ENCODE measurements at regions not wholly inside any gene's neighbourhood (a gene's known extent, or its start where the extent isn't known, plus 50 kb on each side); places are given as distances from the start of the nearest gene placed in this dataset.

GRCh38 chr6:76682842-76683241, 610.4 kb upstream of the IMPG1 start:
- no peaks in the 10 kb centered on the region for H3K27me3 Mint-ChIP-seq
- no peak overlapping the region for H3K4me3 Mint-ChIP-seq
- H3K27ac Mint-ChIP-seq: no peak overlapping the region
- no peaks in the 10 kb centered on the region for H3K4me1 Mint-ChIP-seq
- no peaks in the 10 kb centered on the region for H3K36me3 Mint-ChIP-seq (ENCODE audit: low read depth)
- DNase-seq: no peak
- peaks cover under 1% of the 10 kb centered on the region for H3K9me3 Mint-ChIP-seq
- intact Hi-C loops (cut with micrococcal nuclease): no loop called here

- Mint-ChIP-seq H3K4me1 (no peaks in the 10 kb centered on the region), H3K36me3 (ENCODE audit: low read depth) (no peaks in the 10 kb centered on the region), H3K27ac (no peak overlapping the region), H3K4me3 (no peak overlapping the region), H3K9me3 (no peaks in the 10 kb centered on the region), H3K27me3 (no peaks in the 10 kb centered on the region)
- intact Hi-C loops (cut with micrococcal nuclease): no loop called here
- no peak for DNase-seq
Measured at GRCh38 chr6:76681781-76682180, 609.3 kb upstream of the IMPG1 start.

- Mint-ChIP-seq H3K4me1 (no peaks in the 10 kb centered on the region), H3K27me3 (no peaks in the 10 kb centered on the region), H3K4me3 (no peak overlapping the region), H3K27ac (no peak overlapping the region), H3K36me3 (ENCODE audit: low read depth) (no peaks in the 10 kb centered on the region), H3K9me3 (no peaks in the 10 kb centered on the region)
- intact Hi-C loops (cut with micrococcal nuclease): no loop called here
- DNase-seq: no peak
Measured at GRCh38 chr6:76677017-76677416, 604.6 kb upstream of the IMPG1 start.

GRCh38 chr6:76671751-76672150, 599.3 kb upstream of the IMPG1 start:
- Mint-ChIP-seq H3K27ac (no peak overlapping the region), H3K4me3 (no peak overlapping the region)

GRCh38 chr6:76644231-76644630, 571.8 kb upstream of the IMPG1 start:
- Mint-ChIP-seq H3K36me3 (ENCODE audit: low read depth) (no peaks in the 10 kb centered on the region), H3K4me1 (no peaks in the 10 kb centered on the region), H3K9me3 (no peaks in the 10 kb centered on the region), H3K27ac (no peak overlapping the region), H3K27me3 (no peaks in the 10 kb centered on the region), H3K4me3 (no peak overlapping the region)
- no peak for DNase-seq
- intact Hi-C loops (cut with micrococcal nuclease): no loop called here

More at GRCh38 chr6:76671751-76672150, 599.3 kb upstream of the IMPG1 start:
- Mint-ChIP-seq H3K27me3 (no peaks in the 10 kb centered on the region), H3K36me3 (ENCODE audit: low read depth) (no peaks in the 10 kb centered on the region), H3K4me1 (no peaks in the 10 kb centered on the region), H3K9me3 (no peaks in the 10 kb centered on the region)
- no peak for DNase-seq
- intact Hi-C loops (cut with micrococcal nuclease): no loop called here

- intact Hi-C loops (cut with micrococcal nuclease): no loop called here
- Mint-ChIP-seq H3K4me1 (no peaks in the 10 kb centered on the region), H3K27me3 (no peaks in the 10 kb centered on the region), H3K36me3 (ENCODE audit: low read depth) (no peaks in the 10 kb centered on the region), H3K4me3 (no peak overlapping the region), H3K27ac (no peak overlapping the region), H3K9me3 (no peaks in the 10 kb centered on the region)
- DNase-seq: no peak
Measured at GRCh38 chr6:76639941-76640340, 567.5 kb upstream of the IMPG1 start.

GRCh38 chr6:76634695-76635094, 562.2 kb upstream of the IMPG1 start:
- Mint-ChIP-seq H3K9me3 (peaks cover 4% of the 10 kb centered on the region), H3K27me3 (no peaks in the 10 kb centered on the region), H3K27ac (no peak overlapping the region), H3K4me3 (no peak overlapping the region), H3K4me1 (no peaks in the 10 kb centered on the region), H3K36me3 (ENCODE audit: low read depth) (no peaks in the 10 kb centered on the region)
- intact Hi-C loops (cut with micrococcal nuclease): no loop called here
- DNase-seq: no peak

GRCh38 chr6:76633259-76633658, 560.8 kb upstream of the IMPG1 start:
- peaks cover 4% of the 10 kb centered on the region for H3K9me3 Mint-ChIP-seq
- DNase-seq: peak; percentile 43
- no peaks in the 10 kb centered on the region for H3K27me3 Mint-ChIP-seq
- no peak overlapping the region for H3K27ac Mint-ChIP-seq
- no peaks in the 10 kb centered on the region for H3K36me3 Mint-ChIP-seq (ENCODE audit: low read depth)
- no peak overlapping the region for H3K4me3 Mint-ChIP-seq
- intact Hi-C loops (cut with micrococcal nuclease): no loop called here
- no peaks in the 10 kb centered on the region for H3K4me1 Mint-ChIP-seq

- Mint-ChIP-seq H3K4me3 (no peak overlapping the region), H3K4me1 (no peaks in the 10 kb centered on the region), H3K27me3 (no peaks in the 10 kb centered on the region), H3K36me3 (ENCODE audit: low read depth) (no peaks in the 10 kb centered on the region), H3K9me3 (peaks cover 10% of the 10 kb centered on the region), H3K27ac (no peak overlapping the region)
- intact Hi-C loops (cut with micrococcal nuclease): no loop called here
- DNase-seq: peak; percentile 13
Measured at GRCh38 chr6:76631622-76632021, 559.2 kb upstream of the IMPG1 start.

- H3K36me3 Mint-ChIP-seq (ENCODE audit: low read depth): no peaks in the 10 kb centered on the region
- H3K9me3 Mint-ChIP-seq: no peaks in the 10 kb centered on the region
- no peaks in the 10 kb centered on the region for H3K27me3 Mint-ChIP-seq
- no peaks in the 10 kb centered on the region for H3K4me1 Mint-ChIP-seq
- intact Hi-C loops (cut with micrococcal nuclease): no loop called here
- no peak overlapping the region for H3K27ac Mint-ChIP-seq
- peak; percentile 37 for DNase-seq
- no peak overlapping the region for H3K4me3 Mint-ChIP-seq
Measured at GRCh38 chr6:76615395-76615794, 542.9 kb upstream of the IMPG1 start.

GRCh38 chr6:76612954-76613353, 540.5 kb upstream of the IMPG1 start:
- Mint-ChIP-seq H3K9me3 (no peaks in the 10 kb centered on the region), H3K36me3 (ENCODE audit: low read depth) (no peaks in the 10 kb centered on the region), H3K27me3 (no peaks in the 10 kb centered on the region), H3K27ac (no peak overlapping the region), H3K4me3 (no peak overlapping the region), H3K4me1 (no peaks in the 10 kb centered on the region)
- peak; percentile 13 for DNase-seq
- intact Hi-C loops (cut with micrococcal nuclease): no loop called here

GRCh38 chr6:76609160-76609559, 536.7 kb upstream of the IMPG1 start:
- Mint-ChIP-seq H3K9me3 (no peaks in the 10 kb centered on the region), H3K36me3 (ENCODE audit: low read depth) (no peaks in the 10 kb centered on the region), H3K4me3 (no peak overlapping the region), H3K4me1 (no peaks in the 10 kb centered on the region), H3K27me3 (no peaks in the 10 kb centered on the region), H3K27ac (no peak overlapping the region)
- no peak for DNase-seq
- intact Hi-C loops (cut with micrococcal nuclease): no loop called here

GRCh38 chr6:76594109-76594508, 521.6 kb upstream of the IMPG1 start:
- Mint-ChIP-seq H3K27ac (no peak overlapping the region), H3K4me3 (no peak overlapping the region), H3K27me3 (no peaks in the 10 kb centered on the region), H3K36me3 (ENCODE audit: low read depth) (no peaks in the 10 kb centered on the region), H3K4me1 (no peaks in the 10 kb centered on the region), H3K9me3 (peaks cover 5% of the 10 kb centered on the region)
- intact Hi-C loops (cut with micrococcal nuclease): no loop called here
- DNase-seq: no peak

- Mint-ChIP-seq H3K9me3 (peaks cover 5% of the 10 kb centered on the region), H3K4me3 (no peak overlapping the region)
- no peak for DNase-seq
Measured at GRCh38 chr6:76593668-76594067, 521.2 kb upstream of the IMPG1 start.

GRCh38 chr6:76592566-76592965, 520.1 kb upstream of the IMPG1 start:
- Mint-ChIP-seq H3K27me3 (no peaks in the 10 kb centered on the region), H3K4me3 (no peak overlapping the region)

More at GRCh38 chr6:76593668-76594067, 521.2 kb upstream of the IMPG1 start:
- H3K27ac Mint-ChIP-seq: no peak overlapping the region
- H3K36me3 Mint-ChIP-seq (ENCODE audit: low read depth): no peaks in the 10 kb centered on the region
- intact Hi-C loops (cut with micrococcal nuclease): no loop called here
- no peaks in the 10 kb centered on the region for H3K27me3 Mint-ChIP-seq
- no peaks in the 10 kb centered on the region for H3K4me1 Mint-ChIP-seq

More at GRCh38 chr6:76592566-76592965, 520.1 kb upstream of the IMPG1 start:
- intact Hi-C loops (cut with micrococcal nuclease): no loop called here
- Mint-ChIP-seq H3K4me1 (no peaks in the 10 kb centered on the region), H3K27ac (no peak overlapping the region), H3K9me3 (peaks cover 5% of the 10 kb centered on the region), H3K36me3 (ENCODE audit: low read depth) (no peaks in the 10 kb centered on the region)
- no peak for DNase-seq

Measured in activated CD4-positive, alpha-beta T cell treated with anti-CD3 and anti-CD28 coated beads, Interleukin-2, amount 10 ng/mL, durations not matched to agents 24 days and 14 days (primary cell).